Body of pancreas (tissue), 4 donors: ENCODE measurements at regions not wholly inside any gene's neighbourhood (a gene's known extent, or its start where the extent isn't known, plus 50 kb on each side); places are given as distances from the start of the nearest gene placed in this dataset.

Source experiments
- CTCF ChIP-seq, 7 experiments: fragments of 450-650 bp in 4 of 7; fragments of 200-600 bp in 3 of 7; sonication (generic) in 3 of 7; IDR thresholded peaks; one replicate each; pipeline ENCODE4 v1.5.1; 2016 to 2019; ENCODE audit warnings: antibody characterized with exemption in 7 of 7
- POLR2A ChIP-seq, 3 donors: fragments of 450-650 bp; IDR thresholded peaks; one replicate each; pipeline ENCODE4 v1.6.1; 2016; ENCODE audit warnings: antibody characterized with exemption in 3 of 3, mild to moderate bottlenecking in 2 of 3

- TF ChIP-seq CTCF (IDR thresholded peaks at IDR 0.05) = no peak
- no peak for TF ChIP-seq POLR2A (IDR thresholded peaks at IDR 0.05)
These were observed 833.5 kb upstream of the IGFBP7 start for GRCh38 chr4:57943682-57944081.
